ENCODE measurements at regions not wholly inside any gene's neighbourhood (a gene's known extent, or its start where the extent isn't known, plus 50 kb on each side); places are given as distances from the start of the nearest gene placed in this dataset.

DNA sequence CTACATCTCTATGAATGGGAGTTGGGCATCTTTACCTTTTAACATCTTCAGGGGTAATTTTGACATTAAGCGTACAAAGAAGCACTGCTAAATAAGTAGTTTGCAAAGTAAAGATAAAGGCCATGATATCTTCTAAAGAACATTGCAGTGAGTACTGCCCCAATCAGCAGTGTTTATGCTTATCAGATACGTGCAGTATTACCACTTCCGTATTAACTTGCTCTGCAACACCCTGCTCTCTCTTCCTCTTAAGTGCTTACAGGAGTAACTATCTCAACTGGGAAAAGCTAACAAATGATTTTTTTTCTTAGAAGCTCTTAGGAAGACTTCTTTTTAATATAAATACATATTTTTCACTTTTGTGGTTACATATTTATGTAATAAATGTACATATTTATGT, 793.7 kb upstream of the SLC10A2 start:
- no peaks in the 10 kb centered on the region for H3K27me3 Mint-ChIP-seq
- H3K9me3 Mint-ChIP-seq, result peaks cover 2% of the 10 kb centered on the region
- ATAC-seq (no peak), DNase-seq (no peak)
- TF ChIP-seq, protein P1, sequence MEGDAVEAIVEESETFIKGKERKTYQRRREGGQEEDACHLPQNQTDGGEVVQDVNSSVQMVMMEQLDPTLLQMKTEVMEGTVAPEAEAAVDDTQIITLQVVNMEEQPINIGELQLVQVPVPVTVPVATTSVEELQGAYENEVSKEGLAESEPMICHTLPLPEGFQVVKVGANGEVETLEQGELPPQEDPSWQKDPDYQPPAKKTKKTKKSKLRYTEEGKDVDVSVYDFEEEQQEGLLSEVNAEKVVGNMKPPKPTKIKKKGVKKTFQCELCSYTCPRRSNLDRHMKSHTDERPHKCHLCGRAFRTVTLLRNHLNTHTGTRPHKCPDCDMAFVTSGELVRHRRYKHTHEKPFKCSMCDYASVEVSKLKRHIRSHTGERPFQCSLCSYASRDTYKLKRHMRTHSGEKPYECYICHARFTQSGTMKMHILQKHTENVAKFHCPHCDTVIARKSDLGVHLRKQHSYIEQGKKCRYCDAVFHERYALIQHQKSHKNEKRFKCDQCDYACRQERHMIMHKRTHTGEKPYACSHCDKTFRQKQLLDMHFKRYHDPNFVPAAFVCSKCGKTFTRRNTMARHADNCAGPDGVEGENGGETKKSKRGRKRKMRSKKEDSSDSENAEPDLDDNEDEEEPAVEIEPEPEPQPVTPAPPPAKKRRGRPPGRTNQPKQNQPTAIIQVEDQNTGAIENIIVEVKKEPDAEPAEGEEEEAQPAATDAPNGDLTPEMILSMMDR (IDR thresholded peaks at IDR 0.05), result no peak
- POLR2A ChIA-PET, result no interaction called here
- no peaks in the 10 kb centered on the region for H3K36me3 Mint-ChIP-seq (ENCODE audit: low read depth)
- intact Hi-C loops (cut with micrococcal nuclease), result no loop called here
- CTCF ChIA-PET, result no interaction called here
- no peak overlapping the region for H3K4me3 Mint-ChIP-seq
- H3K27ac Mint-ChIP-seq, result no peak overlapping the region
- H3K4me1 Mint-ChIP-seq (ENCODE audit: low read depth), result no peaks in the 10 kb centered on the region

DNA sequence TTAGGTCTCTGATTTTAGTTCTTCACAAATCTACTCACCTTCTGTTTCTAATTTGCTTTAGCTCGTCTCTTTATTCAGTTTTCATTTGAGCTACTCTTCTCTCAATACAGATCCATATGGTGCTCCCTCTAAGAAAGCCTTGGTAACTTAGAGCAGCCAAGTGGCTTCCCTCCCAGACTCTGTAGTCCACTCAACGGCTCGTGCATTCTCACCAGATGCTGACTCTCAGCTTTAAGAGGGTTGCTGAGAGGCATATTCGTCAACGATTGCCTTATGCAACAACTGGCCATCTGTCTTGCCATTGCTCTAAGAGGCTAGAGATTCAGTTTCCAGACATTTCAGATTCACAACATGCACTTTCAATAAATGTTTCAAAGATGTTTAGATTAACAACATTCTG, 785.8 kb upstream of the SLC10A2 start:
- no peak overlapping the region for H3K27ac Mint-ChIP-seq
- intact Hi-C loops (cut with micrococcal nuclease), result no loop called here
- H3K27me3 Mint-ChIP-seq, result no peaks in the 10 kb centered on the region
- no peak for ATAC-seq
- H3K4me1 Mint-ChIP-seq (ENCODE audit: low read depth), result no peaks in the 10 kb centered on the region
- ChIA-PET CTCF (no interaction called here), POLR2A (no interaction called here)
- H3K4me3 Mint-ChIP-seq, result no peak overlapping the region
- no peak for DNase-seq
- TF ChIP-seq, protein P1 (IDR thresholded peaks at IDR 0.05), result no peak
- peaks cover 6% of the 10 kb centered on the region for H3K9me3 Mint-ChIP-seq
- no peaks in the 10 kb centered on the region for H3K36me3 Mint-ChIP-seq (ENCODE audit: low read depth)

DNA sequence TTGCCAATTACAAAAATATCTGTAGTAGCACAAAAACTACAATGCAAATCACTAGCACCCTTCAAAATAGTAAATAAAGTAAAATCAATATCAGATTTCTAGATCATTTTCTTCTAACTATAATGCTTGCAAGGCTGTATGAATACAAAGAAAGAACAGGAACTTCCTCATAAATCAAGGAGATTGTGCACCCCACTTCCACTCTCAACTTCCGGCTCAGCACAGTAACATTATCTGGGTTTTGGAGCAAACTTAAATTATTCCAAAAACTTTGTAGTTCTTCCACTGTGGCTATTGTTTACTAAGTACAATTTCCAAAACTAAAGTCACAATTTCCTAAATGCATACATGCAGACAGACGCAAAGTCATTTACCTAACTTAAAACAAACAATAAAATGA, 778.3 kb upstream of the SLC10A2 start:
- TF ChIP-seq, protein P1 (IDR thresholded peaks at IDR 0.05), result no peak
- no peak for ATAC-seq
- ChIA-PET POLR2A (no interaction called here), CTCF (no interaction called here)
- Mint-ChIP-seq H3K27ac (no peak overlapping the region), H3K9me3 (peaks cover 6% of the 10 kb centered on the region), H3K27me3 (no peaks in the 10 kb centered on the region), H3K4me3 (no peak overlapping the region), H3K4me1 (ENCODE audit: low read depth) (no peaks in the 10 kb centered on the region), H3K36me3 (ENCODE audit: low read depth) (no peaks in the 10 kb centered on the region)
- no peak for DNase-seq
- intact Hi-C loops (cut with micrococcal nuclease), result no loop called here

DNA sequence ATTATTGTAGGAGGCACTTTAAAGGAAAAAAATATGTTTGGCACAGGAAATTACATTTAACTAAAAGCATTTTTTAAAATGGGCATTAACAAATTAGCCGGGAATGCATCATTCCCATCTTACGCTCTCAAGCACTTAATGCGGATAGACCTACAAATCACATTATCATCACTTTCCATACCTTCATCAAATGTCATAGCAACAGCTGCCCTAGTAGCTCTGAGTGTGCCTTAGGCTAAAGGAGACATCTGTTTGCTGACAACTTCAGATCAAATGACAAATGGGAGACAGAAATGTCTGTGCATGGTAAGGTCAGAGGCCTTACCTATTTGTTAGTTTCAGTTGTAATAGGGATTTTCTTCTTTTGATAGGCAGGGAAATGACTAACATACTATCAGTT, 773.2 kb upstream of the SLC10A2 start:
- no peak for DNase-seq
- H3K36me3 Mint-ChIP-seq (ENCODE audit: low read depth), result no peaks in the 10 kb centered on the region
- ChIA-PET POLR2A (no interaction called here), CTCF (no interaction called here)
- intact Hi-C loops (cut with micrococcal nuclease), result no loop called here
- peaks cover 5% of the 10 kb centered on the region for H3K9me3 Mint-ChIP-seq
- no peaks in the 10 kb centered on the region for H3K4me1 Mint-ChIP-seq (ENCODE audit: low read depth)
- H3K27me3 Mint-ChIP-seq, result no peaks in the 10 kb centered on the region
- H3K4me3 Mint-ChIP-seq, result no peak overlapping the region
- TF ChIP-seq, protein P1 (IDR thresholded peaks at IDR 0.05), result no peak
- no peak overlapping the region for H3K27ac Mint-ChIP-seq
- no peak for ATAC-seq

DNA sequence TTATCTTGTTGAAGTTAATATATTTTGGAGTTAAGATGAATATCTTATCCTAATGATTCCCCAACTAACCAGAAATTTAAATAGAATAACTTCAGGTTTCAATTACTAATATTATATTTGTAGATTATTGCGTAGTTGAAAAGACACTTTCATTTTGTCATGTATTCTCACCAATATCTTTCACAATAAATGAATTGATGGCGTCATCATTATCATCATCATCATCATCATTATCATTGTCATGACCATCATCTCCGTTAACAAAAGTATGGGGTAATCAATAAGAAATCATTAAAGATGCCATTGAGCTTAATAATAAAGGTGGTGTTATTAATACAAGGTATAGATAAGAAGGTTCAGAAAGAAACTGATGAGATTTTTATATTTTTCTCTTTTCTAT, 768.8 kb upstream of the SLC10A2 start:
- no peaks in the 10 kb centered on the region for H3K4me1 Mint-ChIP-seq (ENCODE audit: low read depth)
- no peaks in the 10 kb centered on the region for H3K36me3 Mint-ChIP-seq (ENCODE audit: low read depth)
- ChIA-PET POLR2A (no interaction called here), CTCF (no interaction called here)
- H3K9me3 Mint-ChIP-seq, result peaks cover 16% of the 10 kb centered on the region
- TF ChIP-seq, protein P1 (IDR thresholded peaks at IDR 0.05), result no peak
- no peak overlapping the region for H3K27ac Mint-ChIP-seq
- DNase-seq (no peak), ATAC-seq (no peak)
- intact Hi-C loops (cut with micrococcal nuclease), result no loop called here
- no peaks in the 10 kb centered on the region for H3K27me3 Mint-ChIP-seq
- H3K4me3 Mint-ChIP-seq, result no peak overlapping the region

Measured in activated CD8-positive, alpha-beta T cell treated with anti-CD3 and anti-CD28 coated beads for 36 hours (primary cell).